Lung (tissue), 11 donors: ENCODE measurements at regions not wholly inside any gene's neighbourhood (a gene's known extent, or its start where the extent isn't known, plus 50 kb on each side); places are given as distances from the start of the nearest gene placed in this dataset.

Source experiments
- ATAC-seq: fragments of 200-7000 bp; cut with Tn5 transposase; one replicate; pipeline ENCODE4 v1.9.1; 2020; ENCODE audit warnings: moderate number of reproducible peaks; ENCODE audit not compliant: insufficient read depth, low FRiP score
- DNase-seq, 3 donors: peaks; one replicate each; pipeline ENCODE4 v3.0.0-alpha.2; 2013 to 2017
- H3K27ac ChIP-seq, 2 donors: one replicate each; pipeline ENCODE4 v1.5.1; 2013; ENCODE audit warnings: mild to moderate bottlenecking in 2 of 2, moderate library complexity in 2 of 2, control low read depth in 1 of 2, inconsistent platforms in 1 of 2, low read depth in 1 of 2, low read length in 1 of 2
- H3K27me3 ChIP-seq, 3 donors: one replicate each; pipeline ENCODE4 v1.5.1; 2013; ENCODE audit warnings: low read length in 2 of 3; ENCODE audit not compliant: control insufficient read depth in 3 of 3, insufficient read depth in 3 of 3
- H3K36me3 ChIP-seq, 4 donors: one replicate each; pipeline ENCODE4 v1.5.1; 2013; ENCODE audit warnings: low read length in 4 of 4, mild to moderate bottlenecking in 1 of 4, moderate library complexity in 1 of 4; ENCODE audit not compliant: control insufficient read depth in 4 of 4, insufficient read depth in 4 of 4
- H3K4me1 ChIP-seq, 5 donors: one replicate each; pipeline ENCODE4 v1.5.1; 2013; ENCODE audit warnings: low read length in 5 of 5, mild to moderate bottlenecking in 2 of 5, moderate library complexity in 1 of 5; ENCODE audit not compliant: control insufficient read depth in 5 of 5, insufficient read depth in 5 of 5
- H3K4me3 ChIP-seq: one replicate; pipeline ENCODE4 v1.5.1; 2013; ENCODE audit warnings: mild to moderate bottlenecking, control low read depth, moderate library complexity
- H3K9ac ChIP-seq, 2 donors: one replicate each; pipeline ENCODE4 v1.5.1; 2013; ENCODE audit warnings: low read length in 2 of 2, control low read depth in 1 of 2; ENCODE audit not compliant: insufficient read depth in 1 of 2
- H3K9me3 ChIP-seq, 4 donors: one replicate each; pipeline ENCODE4 v1.5.1; 2013; ENCODE audit warnings: low read length in 3 of 4, mild to moderate bottlenecking in 1 of 4, moderate library complexity in 1 of 4; ENCODE audit not compliant: control insufficient read depth in 4 of 4, insufficient read depth in 3 of 4
- CTCF ChIP-seq: IDR thresholded peaks from 2 replicates; pipeline ENCODE4 v1.5.1; 2012; ENCODE audit warnings: mild to moderate bottlenecking; ENCODE audit errors: control extremely low read depth, extremely low read depth
- WGBS, 2 donors: extraction: QIAGEN DNeasy Blood & Tissue Kit; methylation state at CpG; one replicate each; pipeline ENCODE4 v1.1.7; 2013; 5-methylcytosine and 5-hydroxymethylcytosine counted together
- donor health status: control.
- donor health status: control.
- donor health status: Bipolar disorder and iron deficiency.
- donor health status: healthy.
- donor health status: DM: yes; HTN: yes; CAD: no.

- H3K27me3 ChIP-seq = peaks cover 0 to 2% (median 0%) of the 10 kb centered on the region in 3 donors
- no peaks in the 10 kb centered on the region for H3K9me3 ChIP-seq
- TF ChIP-seq CTCF = no peak
- no peaks in the 10 kb centered on the region for H3K36me3 ChIP-seq
- no peaks in the 10 kb centered on the region for H3K4me1 ChIP-seq
- ATAC-seq (no peak), DNase-seq (no peak)
- no peak overlapping the region for H3K4me3 ChIP-seq
- no peak overlapping the region for H3K27ac ChIP-seq
- H3K9ac ChIP-seq = no peak overlapping the region
- WGBS, 2 donors = 75 to 81% methylated on average over 7 of the region's 7 CpGs
These were observed 184.4 kb upstream of the HTR2A start for GRCh38 chr13:47081246-47081645.

GRCh38 chr13:47080621-47081020 lies 183.8 kb upstream of the HTR2A start:
- Histone ChIP-seq H3K4me1 (no peaks in the 10 kb centered on the region), H3K9me3 (no peaks in the 10 kb centered on the region), H3K27ac (no peak overlapping the region), H3K27me3 (peaks cover 0 to 2% (median 0%) of the 10 kb centered on the region in 3 donors), H3K36me3 (no peaks in the 10 kb centered on the region), H3K4me3 (no peak overlapping the region), H3K9ac (no peak overlapping the region)
- DNase-seq (no peak), ATAC-seq (no peak)
- no peak for TF ChIP-seq CTCF
- 85 to 91% methylated on average over 2 of the region's 2 CpGs for WGBS, 2 donors

GRCh38 chr13:47076500-47076899 lies 179.6 kb upstream of the HTR2A start:
- no peak for ATAC-seq
- TF ChIP-seq CTCF = no peak
- H3K27me3 ChIP-seq = peaks cover 0 to 2% (median 0%) of the 10 kb centered on the region in 3 donors
- whole genome bisulfite sequencing, 2 donors = 54 to 74% methylated on average over 2 of the region's 2 CpGs
- no peak for DNase-seq
- no peak overlapping the region for H3K9ac ChIP-seq
- H3K27ac ChIP-seq = no peak overlapping the region
- no peaks in the 10 kb centered on the region for H3K36me3 ChIP-seq
- no peak overlapping the region for H3K4me3 ChIP-seq
- H3K4me1 ChIP-seq = no peaks in the 10 kb centered on the region
- peaks cover 0 to 6% (median 2%) of the 10 kb centered on the region in 4 donors for H3K9me3 ChIP-seq

GRCh38 chr13:47069133-47069532 lies 172.3 kb upstream of the HTR2A start:
- WGBS, 2 donors = 73 to 84% methylated on average over 3 of the region's 3 CpGs
- Histone ChIP-seq H3K4me3 (no peak overlapping the region), H3K36me3 (no peaks in the 10 kb centered on the region), H3K27me3 (no peaks in the 10 kb centered on the region), H3K27ac (no peak overlapping the region), H3K4me1 (no peaks in the 10 kb centered on the region), H3K9me3 (peaks cover 0 to 2% (median under 1%) of the 10 kb centered on the region in 4 donors), H3K9ac (no peak overlapping the region)
- no peak for ATAC-seq
- DNase-seq = no peak
- no peak for TF ChIP-seq CTCF
